ENCODE measurements at regions not wholly inside any gene's neighbourhood (a gene's known extent, or its start where the extent isn't known, plus 50 kb on each side); places are given as distances from the start of the nearest gene placed in this dataset.

DNA sequence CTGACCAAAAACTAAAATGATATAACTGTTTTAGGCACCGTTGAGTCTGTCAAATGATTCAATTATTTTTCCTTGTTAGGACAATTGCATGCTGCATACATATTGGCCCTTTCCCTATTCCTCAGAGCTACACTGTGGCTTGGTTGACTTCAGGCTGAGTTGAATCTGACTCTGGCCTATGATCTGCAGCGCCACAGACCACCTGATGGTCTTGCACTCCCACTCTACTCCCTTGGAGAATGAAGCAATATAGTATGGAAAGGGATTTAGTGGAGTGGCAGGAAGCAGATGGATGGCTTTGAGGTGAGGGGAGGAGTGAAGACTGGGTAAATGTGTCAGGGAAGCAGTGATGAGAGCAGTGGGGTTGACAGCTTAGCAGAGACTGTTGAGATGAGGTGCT is 579.0 kb upstream of the STXBP6 start:
- DNase-seq (ENCODE audit: low spot score) (no peak), ATAC-seq (ENCODE audit: insufficient number of reproducible peaks, low FRiP score, low read depth) (no peak)
- Histone ChIP-seq H3K36me3 (no peaks in the 10 kb centered on the region), H3K4me3 (no peak overlapping the region), H3K27ac (no peak overlapping the region), H3K4me1 (ENCODE audit: control insufficient read depth in 1 of 2, low read depth in 2 of 2) (no peaks in the 10 kb centered on the region), H3K9me3 (no peaks in the 10 kb centered on the region), H3K27me3 (replicated peaks; ENCODE audit: insufficient read depth) (no peaks in the 10 kb centered on the region)
- TF ChIP-seq, protein P1, sequence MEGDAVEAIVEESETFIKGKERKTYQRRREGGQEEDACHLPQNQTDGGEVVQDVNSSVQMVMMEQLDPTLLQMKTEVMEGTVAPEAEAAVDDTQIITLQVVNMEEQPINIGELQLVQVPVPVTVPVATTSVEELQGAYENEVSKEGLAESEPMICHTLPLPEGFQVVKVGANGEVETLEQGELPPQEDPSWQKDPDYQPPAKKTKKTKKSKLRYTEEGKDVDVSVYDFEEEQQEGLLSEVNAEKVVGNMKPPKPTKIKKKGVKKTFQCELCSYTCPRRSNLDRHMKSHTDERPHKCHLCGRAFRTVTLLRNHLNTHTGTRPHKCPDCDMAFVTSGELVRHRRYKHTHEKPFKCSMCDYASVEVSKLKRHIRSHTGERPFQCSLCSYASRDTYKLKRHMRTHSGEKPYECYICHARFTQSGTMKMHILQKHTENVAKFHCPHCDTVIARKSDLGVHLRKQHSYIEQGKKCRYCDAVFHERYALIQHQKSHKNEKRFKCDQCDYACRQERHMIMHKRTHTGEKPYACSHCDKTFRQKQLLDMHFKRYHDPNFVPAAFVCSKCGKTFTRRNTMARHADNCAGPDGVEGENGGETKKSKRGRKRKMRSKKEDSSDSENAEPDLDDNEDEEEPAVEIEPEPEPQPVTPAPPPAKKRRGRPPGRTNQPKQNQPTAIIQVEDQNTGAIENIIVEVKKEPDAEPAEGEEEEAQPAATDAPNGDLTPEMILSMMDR (IDR thresholded peaks at IDR 0.05): no peak

- TF ChIP-seq, protein P1 (IDR thresholded peaks at IDR 0.05): no peak
- DNase-seq (ENCODE audit: low spot score) (no peak), ATAC-seq (ENCODE audit: insufficient number of reproducible peaks, low FRiP score, low read depth) (no peak)
- Histone ChIP-seq H3K27me3 (replicated peaks; ENCODE audit: insufficient read depth) (no peaks in the 10 kb centered on the region), H3K36me3 (no peaks in the 10 kb centered on the region), H3K4me3 (no peak overlapping the region), H3K27ac (no peak overlapping the region), H3K9me3 (no peaks in the 10 kb centered on the region), H3K4me1 (ENCODE audit: control insufficient read depth in 1 of 2, low read depth in 2 of 2) (no peaks in the 10 kb centered on the region)
Observed at GRCh38 chr14:25628390-25628789, 578.4 kb upstream of the STXBP6 start.

- DNase-seq (ENCODE audit: low spot score): no peak
- H3K4me1 ChIP-seq (ENCODE audit: control insufficient read depth in 1 of 2, low read depth in 2 of 2): no peaks in the 10 kb centered on the region
- H3K4me3 ChIP-seq: no peak overlapping the region
- no peaks in the 10 kb centered on the region for H3K9me3 ChIP-seq
- H3K36me3 ChIP-seq: no peaks in the 10 kb centered on the region
- TF ChIP-seq, protein P1 (IDR thresholded peaks at IDR 0.05): no peak
- no peaks in the 10 kb centered on the region for H3K27me3 ChIP-seq (replicated peaks; ENCODE audit: insufficient read depth)
- H3K27ac ChIP-seq: no peak overlapping the region
- no peak for ATAC-seq (ENCODE audit: insufficient number of reproducible peaks, low FRiP score, low read depth)
Observed at GRCh38 chr14:25626986-25627385, 577.0 kb upstream of the STXBP6 start.

DNA sequence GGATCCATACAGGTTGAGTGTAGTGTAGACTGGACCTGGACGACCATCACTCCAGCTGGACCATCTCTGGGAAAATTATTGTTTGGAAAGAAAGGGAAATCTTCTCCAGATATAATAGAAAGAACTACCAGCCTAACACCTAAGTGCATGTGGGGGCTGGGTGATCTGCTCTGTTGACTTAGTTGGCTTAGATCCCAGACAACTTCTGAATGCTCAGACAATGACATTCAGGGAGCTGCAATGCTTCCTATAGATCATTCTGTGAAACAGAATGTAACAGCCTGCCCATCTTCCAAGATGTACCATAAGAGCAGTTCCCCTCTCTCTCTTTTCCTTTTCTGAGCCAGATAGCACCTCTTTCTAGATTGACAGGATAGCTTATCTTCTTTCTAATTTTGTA is 572.8 kb upstream of the STXBP6 start:
- DNase-seq (ENCODE audit: low spot score): no peak
- TF ChIP-seq, protein P1 (IDR thresholded peaks at IDR 0.05): no peak
- H3K4me1 ChIP-seq (ENCODE audit: control insufficient read depth in 1 of 2, low read depth in 2 of 2): no peaks in the 10 kb centered on the region
- peaks cover under 1% of the 10 kb centered on the region for H3K9me3 ChIP-seq
- H3K27ac ChIP-seq: no peak overlapping the region
- H3K4me3 ChIP-seq: no peak overlapping the region
- H3K27me3 ChIP-seq (replicated peaks; ENCODE audit: insufficient read depth): no peaks in the 10 kb centered on the region
- no peak for ATAC-seq (ENCODE audit: insufficient number of reproducible peaks, low FRiP score, low read depth)
- H3K36me3 ChIP-seq: no peaks in the 10 kb centered on the region

- no peak for DNase-seq (ENCODE audit: low spot score)
- Histone ChIP-seq H3K27me3 (replicated peaks; ENCODE audit: insufficient read depth) (no peaks in the 10 kb centered on the region), H3K36me3 (no peaks in the 10 kb centered on the region), H3K27ac (no peak overlapping the region), H3K9me3 (peaks cover 3% of the 10 kb centered on the region), H3K4me3 (no peak overlapping the region), H3K4me1 (ENCODE audit: control insufficient read depth in 1 of 2, low read depth in 2 of 2) (no peaks in the 10 kb centered on the region)
- ATAC-seq (ENCODE audit: insufficient number of reproducible peaks, low FRiP score, low read depth): no peak
- TF ChIP-seq, protein P1 (IDR thresholded peaks at IDR 0.05): no peak
Observed at GRCh38 chr14:25620515-25620914, 570.6 kb upstream of the STXBP6 start.

Data from thoracic aorta (tissue), 2 donors.